22Rv1 (cell line): ENCODE measurements at regions not wholly inside any gene's neighbourhood (a gene's known extent, or its start where the extent isn't known, plus 50 kb on each side); places are given as distances from the start of the nearest gene placed in this dataset.

Experiments
- H3K27ac ChIP-seq: fragments of 450-650 bp; 2 replicates; pipeline ENCODE4 v1.5.1; 2017
- CTCF ChIP-seq: fragments of 450-650 bp; IDR thresholded peaks from 2 replicates; pipeline ENCODE4 v1.5.1; 2017; ENCODE audit warnings: mild to moderate bottlenecking
- ZFX ChIP-seq: fragments of 450-650 bp; IDR thresholded peaks from 2 replicates; pipeline ENCODE4 v1.6.1; 2017; ENCODE audit warnings: antibody characterized with exemption, borderline replicate concordance

- no peak for TF ChIP-seq CTCF
- no peak for TF ChIP-seq ZFX
- H3K27ac ChIP-seq, result no peak overlapping the region
These were observed 61.7 kb upstream of the RFLNA start for GRCh38 chr12:124233041-124233796.

- TF ChIP-seq CTCF (no peak), ZFX (no peak)
- no peak overlapping the region for H3K27ac ChIP-seq
These were observed 60.9 kb upstream of the RFLNA start for GRCh38 chr12:124233846-124234640.

GRCh38 chr12:124236625-124237031, 58.3 kb upstream of the RFLNA start:
- no peak for TF ChIP-seq ZFX
- no peak for TF ChIP-seq CTCF
- no peak overlapping the region for H3K27ac ChIP-seq

- TF ChIP-seq CTCF (no peak), ZFX (no peak)
- no peak overlapping the region for H3K27ac ChIP-seq
These were observed 56.0 kb upstream of the RFLNA start for GRCh38 chr12:124238886-124239285.

- no peak for TF ChIP-seq ZFX
- no peak for TF ChIP-seq CTCF
- no peak overlapping the region for H3K27ac ChIP-seq
These were observed 54.4 kb upstream of the RFLNA start for GRCh38 chr12:124240493-124240892.

- no peak overlapping the region for H3K27ac ChIP-seq
- no peak for TF ChIP-seq CTCF
- TF ChIP-seq ZFX, result no peak
These were observed 52.9 kb upstream of the RFLNA start for GRCh38 chr12:124241776-124242528.
